Activated T-cell treated with anti-CD3 and anti-CD28 coated beads for 4 hours (primary cell): ENCODE measurements at regions not wholly inside any gene's neighbourhood (a gene's known extent, or its start where the extent isn't known, plus 50 kb on each side); places are given as distances from the start of the nearest gene placed in this dataset.
A peak's percentile ranks its signal among the peaks of the same experiment; 100 is the strongest.

Source experiments
- DNase-seq: peaks from one replicate; pipeline ENCODE4 v3.0.0-alpha.2; 2020

DNA sequence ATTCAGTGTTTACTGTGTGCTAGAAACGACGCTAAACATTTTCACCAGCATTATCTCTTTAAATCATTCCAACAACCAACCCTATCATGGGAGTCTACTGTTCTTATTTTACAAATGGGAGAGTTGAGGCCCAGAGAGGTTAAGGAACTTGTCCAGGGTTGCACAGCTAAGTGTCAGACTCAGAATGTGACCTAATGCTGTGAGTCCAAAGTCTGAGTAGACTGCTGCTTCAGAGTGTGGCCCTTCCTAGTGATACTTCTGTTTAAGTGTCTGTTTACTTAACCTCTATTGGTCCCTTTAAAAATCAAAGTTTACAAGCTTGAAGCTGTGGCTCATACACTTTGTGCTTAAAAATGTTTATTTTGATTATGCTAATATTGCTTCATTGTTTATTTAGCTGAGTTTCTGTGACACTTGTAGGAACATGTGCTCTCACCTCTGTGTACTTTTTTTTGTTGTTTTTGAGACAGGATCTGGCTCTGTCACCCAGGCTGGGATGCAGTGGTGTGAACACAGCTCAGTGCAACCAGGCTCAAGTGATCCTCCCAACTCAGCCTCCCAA, 84.4 kb upstream of the SYPL1 start:
- no peak for DNase-seq

DNA sequence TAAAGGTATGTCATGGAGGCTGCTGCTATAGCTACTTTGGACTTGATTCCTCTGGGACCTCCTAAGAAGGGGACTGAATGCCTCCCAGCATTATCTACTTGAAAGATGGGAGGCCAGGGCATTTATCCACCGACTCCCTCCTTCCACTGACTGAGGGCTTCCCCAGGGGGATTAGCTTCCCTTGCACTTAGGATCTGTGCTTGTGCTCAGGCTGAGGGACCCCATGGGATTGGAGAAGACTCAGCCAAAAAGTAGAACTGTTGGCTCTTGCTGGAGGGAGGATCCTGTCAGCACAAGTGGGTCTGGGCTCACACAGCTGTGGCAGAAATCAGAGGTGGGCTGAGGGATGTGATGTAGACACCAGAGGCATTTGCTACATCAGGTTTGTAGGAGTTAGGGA, 81.5 kb upstream of the SYPL1 start:
- no peak for DNase-seq

DNA sequence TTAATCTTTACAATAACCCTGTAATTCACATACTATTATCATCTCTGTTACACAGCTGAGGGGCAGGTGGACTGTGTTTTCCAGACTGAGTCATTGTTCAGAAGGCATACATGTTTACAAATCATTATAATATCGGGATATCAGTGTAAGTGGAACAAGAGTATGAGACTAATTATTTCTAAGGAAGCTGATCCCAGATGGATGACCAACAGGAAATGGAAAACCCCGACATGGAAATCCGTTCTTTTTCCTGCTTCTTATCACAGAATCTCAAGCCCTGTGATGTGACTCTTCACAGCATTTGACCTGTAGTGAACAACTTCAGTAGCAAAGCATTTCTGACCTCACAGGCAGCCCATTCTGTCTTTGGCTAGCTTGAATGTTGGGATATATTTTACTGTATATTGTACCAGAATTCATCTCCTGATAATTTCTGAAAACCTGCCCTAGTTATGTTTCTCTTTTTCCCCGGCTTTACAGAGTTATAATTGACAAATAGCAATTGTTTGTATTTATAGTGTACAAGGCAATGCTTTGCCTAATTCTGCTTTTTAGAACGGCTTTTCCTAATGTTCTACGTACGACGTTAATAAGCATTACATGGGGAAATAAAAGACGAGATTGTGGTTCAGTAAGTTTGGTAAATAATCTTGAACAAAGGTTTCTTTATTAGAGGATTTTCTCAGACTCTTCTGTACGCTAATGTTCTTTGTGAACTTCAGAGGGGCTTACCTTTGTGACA, 78.6 kb upstream of the SYPL1 start:
- no peak for DNase-seq

- no peak for DNase-seq
Observed at GRCh38 chr7:106187613-106188350, 75.7 kb upstream of the SYPL1 start.

- DNase-seq = no peak
Observed at GRCh38 chr7:106185719-106186118, 73.6 kb upstream of the SYPL1 start.

GRCh38 chr7:106183952-106184351, 71.8 kb upstream of the SYPL1 start:
- DNase-seq = no peak

GRCh38 chr7:106182904-106183303, 70.8 kb upstream of the SYPL1 start:
- DNase-seq = no peak

GRCh38 chr7:106181658-106182265, 69.7 kb upstream of the SYPL1 start:
- DNase-seq = no peak

DNA sequence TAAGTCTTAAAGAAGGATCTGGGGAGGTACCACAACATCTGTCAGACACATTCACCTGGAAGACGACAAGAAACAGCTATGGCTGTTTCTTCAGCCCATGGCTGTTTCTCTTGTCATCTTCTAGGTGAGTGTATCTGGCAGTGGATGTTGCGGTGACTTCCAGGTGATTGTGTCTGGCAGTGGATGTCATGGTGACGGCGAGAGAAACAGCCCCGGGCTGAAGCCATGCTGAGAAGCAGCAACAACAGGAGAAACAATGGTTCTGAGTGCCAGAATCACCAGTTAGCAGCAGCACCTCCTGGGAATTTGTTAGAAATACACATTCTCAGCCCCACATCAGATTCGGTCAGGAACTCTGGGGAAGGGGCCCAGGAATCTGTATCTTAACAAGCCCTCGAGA, 68.6 kb upstream of the SYPL1 start:
- no peak for DNase-seq

- DNase-seq = no peak
Observed at GRCh38 chr7:106179256-106179655, 67.1 kb upstream of the SYPL1 start.

DNA sequence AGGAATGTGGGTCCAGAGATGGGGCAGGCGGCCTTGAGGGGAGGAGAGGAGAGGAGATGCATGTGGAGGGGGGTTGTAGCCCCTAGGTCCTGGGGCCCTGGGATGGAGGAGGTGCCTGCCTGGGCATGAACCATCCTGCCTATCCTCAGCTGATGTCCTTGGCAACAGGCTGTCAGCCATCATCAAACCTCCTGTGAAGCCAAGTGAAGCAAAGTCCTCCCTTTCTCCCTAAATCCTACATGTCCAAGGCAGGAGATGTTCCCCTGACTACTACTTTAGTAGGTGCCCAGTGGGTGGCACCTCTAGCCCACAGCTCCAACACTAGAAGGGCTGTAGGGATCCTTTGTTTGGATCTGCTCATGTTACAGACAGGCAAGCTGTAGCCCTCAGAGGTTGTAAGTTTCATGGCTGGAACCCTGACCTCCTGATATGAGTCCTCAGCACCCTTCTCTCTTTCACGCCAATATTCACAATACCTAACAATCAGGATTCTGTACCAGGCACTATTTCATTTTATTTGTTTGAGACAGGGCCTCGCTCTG, 66.6 kb upstream of the SYPL1 start:
- no peak for DNase-seq

GRCh38 chr7:106177738-106178592, 65.9 kb upstream of the SYPL1 start:
- DNase-seq = no peak

GRCh38 chr7:106177300-106177690, 65.2 kb upstream of the SYPL1 start:
- no peak for DNase-seq

DNA sequence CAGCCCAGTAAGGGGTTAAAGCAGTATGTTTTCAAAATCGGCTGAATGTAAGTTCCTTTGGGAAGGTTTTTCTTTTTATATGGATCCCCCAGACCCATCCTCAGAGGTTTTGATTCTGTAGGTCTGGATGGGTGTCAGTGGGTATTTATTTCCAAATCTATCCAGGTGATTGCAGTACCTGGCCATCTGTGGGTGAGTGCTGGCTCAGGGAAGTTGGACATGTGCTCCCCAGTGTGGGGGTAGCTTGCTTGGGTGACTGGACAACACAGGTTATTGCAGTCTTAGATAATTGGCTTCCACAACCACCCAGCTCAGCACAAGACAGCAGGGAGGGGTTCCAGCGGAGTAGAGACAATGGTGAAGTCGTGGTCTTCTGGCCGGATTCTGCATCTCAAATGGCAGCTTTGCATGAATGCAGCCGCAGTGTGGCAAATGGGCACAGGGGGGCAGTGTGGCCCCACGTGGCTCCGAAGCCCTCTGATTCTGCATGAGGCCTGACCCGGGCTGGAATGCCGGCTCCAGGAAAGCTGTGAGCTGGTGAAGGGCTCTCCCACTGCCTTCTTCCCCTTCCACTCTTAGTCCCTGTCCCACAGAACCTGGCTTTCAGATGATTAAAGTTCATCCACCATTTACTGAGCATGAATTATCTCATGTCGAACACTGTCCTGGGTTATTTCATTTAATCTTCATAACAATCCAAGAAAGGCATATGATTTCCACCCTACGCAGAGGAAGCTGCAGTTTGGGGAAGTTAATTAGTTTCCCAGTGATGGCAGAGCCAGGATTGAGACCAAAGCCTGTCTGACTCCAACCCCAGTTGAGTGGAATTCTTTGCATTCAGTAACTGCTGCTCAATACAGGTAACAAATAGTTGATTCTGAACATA, 64.5 kb upstream of the SYPL1 start:
- DNase-seq = peak; percentile 66

- no peak for DNase-seq
Observed at GRCh38 chr7:106175507-106175906, 63.4 kb upstream of the SYPL1 start.

DNA sequence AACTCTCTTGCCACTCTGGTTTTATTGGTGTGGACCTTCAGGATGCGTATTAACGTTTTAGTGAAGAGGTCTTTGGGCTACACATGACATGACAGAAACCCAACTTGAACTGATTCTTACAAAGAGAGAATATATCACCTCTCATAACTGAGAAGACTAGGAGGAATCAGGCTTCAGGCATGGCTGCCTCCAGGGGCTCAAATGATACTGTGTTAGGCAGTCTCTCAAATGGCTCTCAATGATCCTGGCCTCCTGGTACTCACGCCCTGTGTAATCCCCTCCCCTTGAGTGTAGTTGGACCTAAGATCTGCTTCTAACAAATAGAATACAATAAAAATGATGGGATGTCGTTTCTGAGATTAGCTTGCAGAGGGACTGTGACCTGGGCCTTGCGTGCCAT, 58.5 kb upstream of the SYPL1 start:
- DNase-seq = no peak

DNA sequence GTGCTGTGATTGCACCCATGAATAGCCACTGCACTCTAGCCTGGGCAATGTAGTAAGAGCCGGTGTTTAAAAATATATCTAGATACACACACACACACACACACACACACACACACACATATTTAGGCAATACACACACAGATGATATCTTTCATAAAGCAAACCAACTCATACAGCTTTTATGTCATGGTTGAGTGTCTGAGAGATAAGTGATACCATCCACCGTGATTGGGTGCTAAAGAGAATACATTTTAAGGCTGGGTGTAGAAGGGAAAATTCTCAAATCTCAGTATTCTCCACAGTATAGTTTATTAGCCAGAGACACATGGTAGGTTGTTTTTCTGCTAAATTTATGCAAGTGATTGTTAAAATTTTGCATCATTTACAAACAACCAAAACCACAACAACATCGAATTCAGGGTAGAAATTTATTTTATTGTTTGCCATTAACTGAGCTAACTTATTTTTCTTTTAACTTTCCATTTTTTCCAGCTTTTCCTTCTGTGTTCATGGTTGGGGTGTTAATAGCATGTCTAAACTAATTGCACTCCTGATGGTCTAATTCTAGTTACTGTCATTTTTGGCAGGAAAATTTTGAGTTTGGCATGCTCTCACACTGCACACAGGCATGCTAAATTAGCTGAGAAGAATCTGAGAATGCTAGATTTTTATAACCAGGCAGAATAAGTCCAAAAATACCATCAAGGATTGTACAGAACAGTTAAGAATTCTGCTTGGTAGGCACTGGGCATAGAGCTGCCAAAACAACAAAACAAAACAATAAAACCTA, 57.9 kb upstream of the SYPL1 start:
- DNase-seq = no peak

GRCh38 chr7:106167439-106168136, 55.5 kb upstream of the SYPL1 start:
- no peak for DNase-seq

GRCh38 chr7:106166651-106167342, 54.7 kb upstream of the SYPL1 start:
- no peak for DNase-seq
